Lung (tissue), 11 donors: ENCODE measurements at regions not wholly inside any gene's neighbourhood (a gene's known extent, or its start where the extent isn't known, plus 50 kb on each side); places are given as distances from the start of the nearest gene placed in this dataset.
A peak's percentile ranks its signal among the peaks of the same experiment; 100 is the strongest.

Source experiments
- ATAC-seq: fragments of 200-7000 bp; cut with Tn5 transposase; one replicate; pipeline ENCODE4 v1.9.1; 2020; ENCODE audit warnings: moderate number of reproducible peaks; ENCODE audit not compliant: insufficient read depth, low FRiP score
- DNase-seq, 3 donors: peaks; one replicate each; pipeline ENCODE4 v3.0.0-alpha.2; 2013 to 2017
- H3K27ac ChIP-seq, 2 donors: one replicate each; pipeline ENCODE4 v1.5.1; 2013; ENCODE audit warnings: mild to moderate bottlenecking in 2 of 2, moderate library complexity in 2 of 2, control low read depth in 1 of 2, inconsistent platforms in 1 of 2, low read depth in 1 of 2, low read length in 1 of 2
- H3K27me3 ChIP-seq, 3 donors: one replicate each; pipeline ENCODE4 v1.5.1; 2013; ENCODE audit warnings: low read length in 2 of 3; ENCODE audit not compliant: control insufficient read depth in 3 of 3, insufficient read depth in 3 of 3
- H3K36me3 ChIP-seq, 4 donors: one replicate each; pipeline ENCODE4 v1.5.1; 2013; ENCODE audit warnings: low read length in 4 of 4, mild to moderate bottlenecking in 1 of 4, moderate library complexity in 1 of 4; ENCODE audit not compliant: control insufficient read depth in 4 of 4, insufficient read depth in 4 of 4
- H3K4me1 ChIP-seq, 5 donors: one replicate each; pipeline ENCODE4 v1.5.1; 2013; ENCODE audit warnings: low read length in 5 of 5, mild to moderate bottlenecking in 2 of 5, moderate library complexity in 1 of 5; ENCODE audit not compliant: control insufficient read depth in 5 of 5, insufficient read depth in 5 of 5
- H3K4me3 ChIP-seq: one replicate; pipeline ENCODE4 v1.5.1; 2013; ENCODE audit warnings: mild to moderate bottlenecking, control low read depth, moderate library complexity
- H3K9ac ChIP-seq, 2 donors: one replicate each; pipeline ENCODE4 v1.5.1; 2013; ENCODE audit warnings: low read length in 2 of 2, control low read depth in 1 of 2; ENCODE audit not compliant: insufficient read depth in 1 of 2
- H3K9me3 ChIP-seq, 4 donors: one replicate each; pipeline ENCODE4 v1.5.1; 2013; ENCODE audit warnings: low read length in 3 of 4, mild to moderate bottlenecking in 1 of 4, moderate library complexity in 1 of 4; ENCODE audit not compliant: control insufficient read depth in 4 of 4, insufficient read depth in 3 of 4
- CTCF ChIP-seq: IDR thresholded peaks from 2 replicates; pipeline ENCODE4 v1.5.1; 2012; ENCODE audit warnings: mild to moderate bottlenecking; ENCODE audit errors: control extremely low read depth, extremely low read depth
- WGBS, 2 donors: extraction: QIAGEN DNeasy Blood & Tissue Kit; methylation state at CpG; one replicate each; pipeline ENCODE4 v1.1.7; 2013; 5-methylcytosine and 5-hydroxymethylcytosine counted together
- donor health status: control.
- donor health status: control.
- donor health status: Bipolar disorder and iron deficiency.
- donor health status: healthy.
- donor health status: DM: yes; HTN: yes; CAD: no.

- Histone ChIP-seq H3K9ac (no peak overlapping the region), H3K4me1 (peaks cover 0 to 10% (median 0%) of the 10 kb centered on the region in 5 donors), H3K36me3 (no peaks in the 10 kb centered on the region), H3K27ac (peak overlapping the region in 1 of 2 donors; percentile 2), H3K27me3 (no peaks in the 10 kb centered on the region), H3K9me3 (no peaks in the 10 kb centered on the region), H3K4me3 (no peak overlapping the region)
- TF ChIP-seq CTCF, result no peak
- 57 to 77% methylated on average over 2 of the region's 2 CpGs for WGBS, 2 donors
- ATAC-seq (no peak), DNase-seq (no peak)
Observed at GRCh38 chr12:46958599-46959290, 120.7 kb upstream of the PCED1B start.

- no peak for TF ChIP-seq CTCF
- 33 to 66% methylated on average over 1 of the region's 1 CpG for WGBS, 2 donors
- H3K4me3 ChIP-seq, result no peak overlapping the region
- H3K9me3 ChIP-seq, result no peaks in the 10 kb centered on the region
- DNase-seq (no peak), ATAC-seq (no peak)
- H3K4me1 ChIP-seq, result peaks cover 0 to 12% (median 0%) of the 10 kb centered on the region in 5 donors
- H3K9ac ChIP-seq, result no peak overlapping the region
- no peaks in the 10 kb centered on the region for H3K36me3 ChIP-seq
- peak overlapping the region in 1 of 2 donors; percentile 2 for H3K27ac ChIP-seq
- no peaks in the 10 kb centered on the region for H3K27me3 ChIP-seq
Observed at GRCh38 chr12:46959502-46959901, 119.9 kb upstream of the PCED1B start.

DNA sequence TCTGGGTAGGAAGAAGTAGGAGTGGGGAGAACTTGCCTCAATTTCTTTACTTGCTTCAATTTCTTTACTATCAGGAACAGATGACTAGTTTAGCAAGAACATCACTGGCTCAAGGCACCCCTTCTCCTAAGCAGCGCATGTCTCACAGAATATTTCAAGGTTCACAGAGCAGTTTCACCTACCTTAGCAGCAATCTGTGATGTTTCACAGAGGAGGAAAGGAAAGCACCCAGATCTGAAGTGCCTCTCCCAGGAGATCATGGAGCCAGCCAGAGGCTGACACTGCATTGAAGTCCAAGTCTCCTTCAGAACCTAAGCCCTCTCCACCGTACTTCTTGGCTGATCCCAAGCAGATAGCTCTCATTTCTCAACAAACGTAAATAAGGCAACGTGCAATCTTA lies 118.7 kb upstream of the PCED1B start:
- Histone ChIP-seq H3K4me1 (peaks cover 0 to 14% (median 0%) of the 10 kb centered on the region in 5 donors), H3K9ac (no peak overlapping the region), H3K9me3 (no peaks in the 10 kb centered on the region), H3K36me3 (no peaks in the 10 kb centered on the region), H3K27me3 (no peaks in the 10 kb centered on the region), H3K27ac (no peak overlapping the region), H3K4me3 (no peak overlapping the region)
- ATAC-seq (no peak), DNase-seq (no peak)
- TF ChIP-seq CTCF, result no peak
- 75 to 87% methylated on average over 4 of the region's 4 CpGs for WGBS, 2 donors

- H3K4me3 ChIP-seq, result no peak overlapping the region
- H3K9me3 ChIP-seq, result no peaks in the 10 kb centered on the region
- TF ChIP-seq CTCF, result no peak
- H3K4me1 ChIP-seq, result peaks cover 0 to 19% (median 0%) of the 10 kb centered on the region in 5 donors
- DNase-seq, result no peak
- no peaks in the 10 kb centered on the region for H3K36me3 ChIP-seq
- H3K27ac ChIP-seq, result peak overlapping the region in 1 of 2 donors; percentile 91
- WGBS, 2 donors, result 94 to 95% methylated on average over 1 of the region's 1 CpG
- no peak for ATAC-seq
- no peaks in the 10 kb centered on the region for H3K27me3 ChIP-seq
- H3K9ac ChIP-seq, result no peak overlapping the region
Observed at GRCh38 chr12:46963191-46963590, 116.2 kb upstream of the PCED1B start.
